Heart left ventricle (tissue), 16 donors: ENCODE measurements at regions not wholly inside any gene's neighbourhood (a gene's known extent, or its start where the extent isn't known, plus 50 kb on each side); places are given as distances from the start of the nearest gene placed in this dataset.
A peak's percentile ranks its signal among the peaks of the same experiment; 100 is the strongest.
"Not testable (repeated sequence)": the region's sequence is repeated elsewhere in the genome, so short reads cannot be mapped to it uniquely, and the experiment has no call there.

Experiments used
- ATAC-seq, 4 donors: fragments of 200-7000 bp; cut with Tn5 transposase; one replicate each; pipeline ENCODE4 v1.9.1; 2020 to 2022; ENCODE audit warnings: moderate library complexity in 4 of 4, mild to moderate bottlenecking in 3 of 4, moderate number of reproducible peaks in 1 of 4
- DNase-seq, 5 donors: peaks; one replicate each; pipeline ENCODE4 v3.0.0-alpha.2; 2020
- H3K27ac ChIP-seq, 12 donors: fragments of 200-600 bp; sonication (generic) in 4 of 12; one replicate each; pipeline versions ENCODE4 v1.5.0 to v1.8.0; 2016 to 2022; ENCODE audit warnings: mild to moderate bottlenecking in 2 of 12
- H3K27me3 ChIP-seq, 9 donors: fragments of 200-600 bp; sonication (generic) in 2 of 9; one replicate each; pipeline versions ENCODE4 v1.5.1 to v1.8.0; 2016 to 2022; ENCODE audit warnings: mild to moderate bottlenecking in 3 of 9
- H3K36me3 ChIP-seq, 9 donors: fragments of 200-600 bp; sonication (generic) in 2 of 9; one replicate each; pipeline versions ENCODE4 v1.5.0 to v1.8.0; 2018 to 2022; ENCODE audit warnings: mild to moderate bottlenecking in 2 of 9
- H3K4me1 ChIP-seq, 12 donors: fragments of 200-600 bp; sonication (generic) in 4 of 12; one replicate each; pipeline versions ENCODE4 v1.5.0 to v1.8.0; 2016 to 2022; ENCODE audit warnings: mild to moderate bottlenecking in 3 of 12
- H3K4me3 ChIP-seq, 12 donors: fragments of 200-600 bp; sonication (generic) in 4 of 12; one replicate each; pipeline versions ENCODE4 v1.5.0 to v1.8.0; 2017 to 2022; ENCODE audit warnings: mild to moderate bottlenecking in 9 of 12, moderate library complexity in 4 of 12
- H3K9me3 ChIP-seq, 12 donors: fragments of 200-600 bp; sonication (generic) in 4 of 12; one replicate each; pipeline versions ENCODE4 v1.5.0 to v1.8.0; 2016 to 2022; ENCODE audit warnings: mild to moderate bottlenecking in 1 of 12
- CTCF ChIP-seq, 12 donors: fragments of 200-600 bp; sonication (generic) in 4 of 12; IDR thresholded peaks; one replicate each; pipeline versions ENCODE4 v1.5.0 to v1.8.0; 2018 to 2022; ENCODE audit warnings: antibody characterized with exemption in 12 of 12, mild to moderate bottlenecking in 5 of 12
- POLR2A ChIP-seq, 2 donors: fragments of 450-650 bp; IDR thresholded peaks; one replicate each; pipeline ENCODE4 v1.6.1; 2017; ENCODE audit warnings: antibody characterized with exemption in 2 of 2, mild to moderate bottlenecking in 2 of 2, moderate library complexity in 2 of 2
- WGBS, 4 donors: extraction: QIAGEN DNeasy Blood & Tissue Kit in 2 of 4; methylation state at CpG; one replicate each; pipeline versions ENCODE4 v1.1.5 to v1.1.7; 2013 to 2018; 5-methylcytosine and 5-hydroxymethylcytosine counted together
- intact Hi-C, 10 donors: fragments of 100-400 bp; cut with DNase I; formaldehyde crosslinking; loops; one replicate each; pipeline versions ENCODE4 v1.11.1 to v1.14.2; 2022
- donor health status: ischemic (EF 13 %, LVEDD 7.1; RV severe dilation, severe dysfunction).
- donor health status: healthy with polysubstance abuse.
- donor health status: DM: no; HTN: yes; CAD: no.
- donor health status: DM: no; HTN: no; CAD: no.
- donor health status: ischemic (EF 25% LVEDD 6.9; RV normal size, moderate dysfunction).
- donor health status: ischemic (EF 25% LVEDD 5.7; RV mildly dilated, moderate dysfunction).
- donor health status: healthy.
- donor health status: DM: yes; HTN: yes; CAD: no.
- donor health status: ischemic (EF 35%, LVEDD 5.7; RV mildly dilated, moderate dysfunction).
- donor health status: nonischemic (EF 11% LVEDD 7.7; RV severe dilation, severe dysfunction).
- donor health status: DM: yes; HTN: yes; CAD: no.
- donor health status: PGD.
- donor health status: ischemic (EF 29% LVEDD 5.4; RV normal size, mild dysfunction).
- donor health status: nonischemic (EF 23%, LVEDD 6.1; RV moderate dilation, normal function).

GRCh38 chr6:114886670-114887436, 544.0 kb upstream of the HS3ST5 start:
- TF ChIP-seq CTCF (IDR thresholded peaks at IDR 0.05) (no peak), POLR2A (IDR thresholded peaks at IDR 0.05) (no peak)
- Histone ChIP-seq H3K4me3 (no peak overlapping the region), H3K4me1 (no peaks in the 10 kb centered on the region), H3K36me3 (no peaks in the 10 kb centered on the region), H3K27ac (no peak overlapping the region), H3K9me3 (no peaks in the 10 kb centered on the region), H3K27me3 (no peaks in the 10 kb centered on the region)
- no peak for ATAC-seq
- DNase-seq = no peak
- intact Hi-C loops = no loop called here

- H3K27ac ChIP-seq = no peak overlapping the region
- H3K4me3 ChIP-seq = no peak overlapping the region
- no peaks in the 10 kb centered on the region for H3K4me1 ChIP-seq
- ATAC-seq (no peak), DNase-seq (no peak)
- intact Hi-C loops = no loop called here
- no peaks in the 10 kb centered on the region for H3K36me3 ChIP-seq
- H3K9me3 ChIP-seq = no peaks in the 10 kb centered on the region
- H3K27me3 ChIP-seq = no peaks in the 10 kb centered on the region
- TF ChIP-seq POLR2A (IDR thresholded peaks at IDR 0.05) (no peak), CTCF (IDR thresholded peaks at IDR 0.05) (no peak)
These were observed 536.9 kb upstream of the HS3ST5 start for GRCh38 chr6:114879693-114880092.

GRCh38 chr6:114878091-114878490, 535.3 kb upstream of the HS3ST5 start:
- no peak for ATAC-seq
- Histone ChIP-seq H3K9me3 (no peaks in the 10 kb centered on the region), H3K4me3 (no peak overlapping the region), H3K4me1 (no peaks in the 10 kb centered on the region), H3K27ac (no peak overlapping the region), H3K27me3 (no peaks in the 10 kb centered on the region), H3K36me3 (no peaks in the 10 kb centered on the region)
- 63 to 68% (median 65%) methylated on average over 2 of the region's 2 CpGs for WGBS, 4 donors
- no peak for DNase-seq
- intact Hi-C loops = no loop called here
- no peak for TF ChIP-seq POLR2A (IDR thresholded peaks at IDR 0.05)

DNA sequence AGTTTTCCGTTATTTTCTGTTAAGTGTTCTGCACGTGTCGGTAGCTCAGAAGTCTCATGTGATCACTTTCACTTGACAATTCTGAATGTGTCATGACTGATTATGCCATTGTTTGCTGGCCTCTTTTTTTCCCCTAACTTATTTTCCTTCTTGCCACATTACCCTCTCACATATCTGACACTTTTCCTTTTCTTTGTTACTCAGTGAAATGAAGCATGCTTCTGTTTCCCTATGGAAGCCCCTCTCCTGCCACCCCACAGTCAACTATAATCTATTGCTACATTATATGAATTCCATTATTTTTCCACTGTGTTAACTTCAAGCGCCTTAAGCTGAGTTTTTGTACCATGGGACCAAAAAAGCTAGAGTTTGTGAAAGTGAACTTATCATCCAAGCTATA, 531.6 kb upstream of the HS3ST5 start:
- H3K36me3 ChIP-seq = no peaks in the 10 kb centered on the region
- no peak overlapping the region for H3K27ac ChIP-seq
- WGBS, 4 donors = 67 to 80% (median 72%) methylated on average over 4 of the region's 4 CpGs
- peaks cover 0 to 5% (median 0%) of the 10 kb centered on the region in 12 donors for H3K9me3 ChIP-seq
- intact Hi-C loops = no loop called here
- H3K4me1 ChIP-seq = no peaks in the 10 kb centered on the region
- DNase-seq (no peak), ATAC-seq (no peak)
- TF ChIP-seq CTCF (IDR thresholded peaks at IDR 0.05) = no peak
- no peak for TF ChIP-seq POLR2A (IDR thresholded peaks at IDR 0.05)
- H3K4me3 ChIP-seq = no peak overlapping the region
- no peaks in the 10 kb centered on the region for H3K27me3 ChIP-seq

- DNase-seq = peak in 1 of 5 donors; percentile 58
- ATAC-seq, H3K4me1 ChIP-seq, intact Hi-C loops, H3K9me3 ChIP-seq, H3K4me3 ChIP-seq, H3K36me3 ChIP-seq, H3K27me3 ChIP-seq, H3K27ac ChIP-seq: not testable (repeated sequence)
- 89 to 93% (median 90%) methylated on average over 14 of the region's 14 CpGs for WGBS, 4 donors
These were observed 522.7 kb upstream of the HS3ST5 start for GRCh38 chr6:114865506-114865905.
